ENCODE measurements at regions not wholly inside any gene's neighbourhood (a gene's known extent, or its start where the extent isn't known, plus 50 kb on each side); places are given as distances from the start of the nearest gene placed in this dataset.
A peak's percentile ranks its signal among the peaks of the same experiment; 100 is the strongest.

GRCh38 chr6:17182961-17183360 is 81.1 kb downstream of the STMND1 start:
- no peak overlapping the region for H3K4me3 ChIP-seq (ENCODE audit: control insufficient read depth, low read depth, low read length)
- no peak for TF ChIP-seq CTCF (IDR thresholded peaks at IDR 0.05; ENCODE audit: control insufficient read depth, insufficient read depth, low read depth, low read length, missing control alignments)
- no peak for DNase-seq (ENCODE audit: low read depth)

- no peak for TF ChIP-seq CTCF (IDR thresholded peaks at IDR 0.05; ENCODE audit: control insufficient read depth, insufficient read depth, low read depth, low read length, missing control alignments)
- DNase-seq (ENCODE audit: low read depth): no peak
- H3K4me3 ChIP-seq (ENCODE audit: control insufficient read depth, low read depth, low read length): no peak overlapping the region
Observed at GRCh38 chr6:17186925-17187324, 85.1 kb downstream of the STMND1 start.

- DNase-seq (ENCODE audit: low read depth): peak; percentile 23
- H3K4me3 ChIP-seq (ENCODE audit: control insufficient read depth, low read depth, low read length): no peak overlapping the region
- TF ChIP-seq CTCF (IDR thresholded peaks at IDR 0.05; ENCODE audit: control insufficient read depth, insufficient read depth, low read depth, low read length, missing control alignments): no peak
Observed at GRCh38 chr6:17193106-17193775, 87.9 kb upstream of the RBM24 start.

- no peak for TF ChIP-seq CTCF (IDR thresholded peaks at IDR 0.05; ENCODE audit: control insufficient read depth, insufficient read depth, low read depth, low read length, missing control alignments)
- no peak for DNase-seq (ENCODE audit: low read depth)
- no peak overlapping the region for H3K4me3 ChIP-seq (ENCODE audit: control insufficient read depth, low read depth, low read length)
Observed at GRCh38 chr6:17197607-17198006, 83.6 kb upstream of the RBM24 start.

- no peak for DNase-seq (ENCODE audit: low read depth)
- no peak overlapping the region for H3K4me3 ChIP-seq (ENCODE audit: control insufficient read depth, low read depth, low read length)
- TF ChIP-seq CTCF (IDR thresholded peaks at IDR 0.05; ENCODE audit: control insufficient read depth, insufficient read depth, low read depth, low read length, missing control alignments): no peak
Observed at GRCh38 chr6:17200395-17200794, 80.8 kb upstream of the RBM24 start.

- TF ChIP-seq CTCF (IDR thresholded peaks at IDR 0.05; ENCODE audit: control insufficient read depth, insufficient read depth, low read depth, low read length, missing control alignments): no peak
- H3K4me3 ChIP-seq (ENCODE audit: control insufficient read depth, low read depth, low read length): no peak overlapping the region
- DNase-seq (ENCODE audit: low read depth): no peak
Observed at GRCh38 chr6:17202526-17202925, 78.6 kb upstream of the RBM24 start.
